K562 (cell line): ENCODE measurements at regions not wholly inside any gene's neighbourhood (a gene's known extent, or its start where the extent isn't known, plus 50 kb on each side); places are given as distances from the start of the nearest gene placed in this dataset.

Experiments used
- ATAC-seq: fragments of 200-7000 bp; cut with Tn5 transposase; 3 replicates; pipeline ENCODE4 v1.9.1; 2020; ENCODE audit warnings: moderate library complexity
- BruUV-seq: library from RNA; stranded (reverse); fragments of 400-500 nt; replicated peaks from 2 replicates; lab custom pipeline; 2021; lab: Mats Ljungman, UMichigan
- CTCF ChIA-PET: fragments of 300-600 bp; formaldehyde crosslinking; extraction: SDS; loops from one replicate; lab custom pipeline; 2021; ENCODE audit warnings: low intra/inter-chr PET ratio; lab: Yijun Ruan, JAX
- POLR2A ChIA-PET: fragments of 300-600, 350-650 bp; sonication (Branson Sonifier 250); formaldehyde crosslinking; extraction: SDS; loops from one replicate; lab custom pipeline; 2021; ENCODE audit warnings: antibody characterized with exemption, inconsistent platforms; lab: Yijun Ruan, JAX
- DNase-seq, 4 experiments: peaks; one replicate each; pipeline versions ENCODE4 v3.0.0 to v3.0.0-alpha.2; 2011 to 2018; ENCODE audit warnings: low spot score in 3 of 4, mixed read lengths in 3 of 4; ENCODE audit errors: extremely low read depth in 1 of 4
- FAIRE-seq: peaks from 2 replicates; lab custom pipeline; 2011; peaks lifted over from hg19 to GRCh38; lab: Jason Lieb, UNC
- H2AFZ ChIP-seq: 2 replicates; pipeline ENCODE4 v1.6.0; 2011; ENCODE audit warnings: low read depth, low read length, control low read depth, inconsistent platforms
- H3K27ac ChIP-seq: fragments of 200-600 bp; 3 replicates; pipeline ENCODE4 v1.8.0; 2011; ENCODE audit warnings: low read depth, mild to moderate bottlenecking, control low read depth, inconsistent platforms, low read length, moderate library complexity, mixed read lengths; ENCODE audit errors: extremely low read depth
- H3K27me3 ChIP-seq, 2 experiments: fragments of 300-600 bp in 1 of 2; 2 replicates in 1 of 2; 3 replicates in 1 of 2; pipeline versions ENCODE4 v1.6.0 to v1.8.0; 2011; ENCODE audit warnings: inconsistent platforms in 2 of 2, low read length in 2 of 2, mild to moderate bottlenecking in 1 of 2, mixed read lengths in 1 of 2, moderate library complexity in 1 of 2; ENCODE audit not compliant: control insufficient read depth in 2 of 2, insufficient read depth in 2 of 2
- H3K36me3 ChIP-seq: fragments of 300-600 bp; 3 replicates; pipeline ENCODE4 v1.8.0; 2011; ENCODE audit warnings: mild to moderate bottlenecking, low read length, inconsistent platforms; ENCODE audit not compliant: control insufficient read depth, insufficient read depth
- H3K4me1 ChIP-seq, 2 experiments: fragments of 200-600 bp in 1 of 2; replicated peaks in 1 of 2; 2 replicates in 1 of 2; 3 replicates in 1 of 2; pipeline versions ENCODE4 v1.5.1 to v1.8.0; 2011; ENCODE audit warnings: inconsistent platforms in 2 of 2, low read length in 2 of 2, mild to moderate bottlenecking in 1 of 2, mixed read lengths in 1 of 2, moderate library complexity in 1 of 2; ENCODE audit not compliant: control insufficient read depth in 2 of 2, insufficient read depth in 2 of 2
- H3K4me2 ChIP-seq: 2 replicates; pipeline ENCODE4 v1.6.1; 2011; ENCODE audit warnings: low read length, control low read depth, inconsistent platforms, mixed read lengths; ENCODE audit not compliant: insufficient read depth
- H3K4me3 ChIP-seq: fragments of 200-600 bp; sonication (generic), shearing (Covaris generic); 2 replicates; pipeline ENCODE4 v1.5.1; 2016; ENCODE audit warnings: control low read depth, inconsistent platforms
- H3K79me2 ChIP-seq: fragments of 200-600 bp; 3 replicates; pipeline ENCODE4 v1.8.0; 2011; ENCODE audit warnings: low read length, inconsistent platforms; ENCODE audit not compliant: control insufficient read depth, insufficient read depth
- H3K9ac ChIP-seq, 2 experiments: 2 replicates each; pipeline versions ENCODE4 v1.6.0 to v1.6.1; 2011; ENCODE audit warnings: low read depth in 2 of 2, low read length in 2 of 2, control low read depth in 1 of 2, inconsistent platforms in 1 of 2, mild to moderate bottlenecking in 1 of 2, mixed read lengths in 1 of 2; ENCODE audit not compliant: insufficient read depth in 1 of 2
- H3K9me1 ChIP-seq: one replicate; pipeline ENCODE4 v1.6.0; 2011; ENCODE audit warnings: inconsistent platforms, mild to moderate bottlenecking, low read length, moderate library complexity; ENCODE audit not compliant: control insufficient read depth, insufficient read depth
- H3K9me3 ChIP-seq: replicated peaks from 2 replicates; pipeline ENCODE4 v1.5.1; 2011; ENCODE audit warnings: low read depth, low read length, inconsistent platforms; ENCODE audit not compliant: control insufficient read depth, insufficient read depth
- H4K20me1 ChIP-seq: replicated peaks from 2 replicates; pipeline ENCODE4 v1.6.1; 2011; ENCODE audit warnings: low read length, inconsistent platforms, mixed read lengths; ENCODE audit not compliant: control insufficient read depth, insufficient read depth
- ARID1B ChIP-seq: fragments of 450-650 bp; IDR thresholded peaks from 2 replicates; pipeline ENCODE4 v1.6.1; 2016; ENCODE audit warnings: antibody characterized with exemption, mild to moderate bottlenecking, inconsistent platforms
- CCAR2 ChIP-seq: fragments of 200-400 bp; formaldehyde crosslinking; IDR thresholded peaks from 2 replicates; pipeline ENCODE4 v1.6.1; 2017; ENCODE audit warnings: mild to moderate bottlenecking, low read depth, low read length
- CLOCK ChIP-seq: fragments of 250-450 bp; sonication (Bioruptor Pico); IDR thresholded peaks from 2 replicates; pipeline ENCODE4 v1.4.0; 2020; ENCODE audit warnings: mild to moderate bottlenecking, moderate library complexity, borderline replicate concordance
- ILK ChIP-seq: fragments of 450-650 bp; IDR thresholded peaks from 2 replicates; pipeline ENCODE4 v1.6.1; 2016; ENCODE audit warnings: missing genetic modification characterization, low read depth, mild to moderate bottlenecking, missing compliant biosample characterization, moderate library complexity, borderline replicate concordance
- MTA3 ChIP-seq: fragments of 450-650 bp; formaldehyde crosslinking; IDR thresholded peaks from 2 replicates; pipeline ENCODE4 v1.6.1; 2017; ENCODE audit warnings: mild to moderate bottlenecking, borderline replicate concordance
- MTF1 ChIP-seq: fragments of 250-450 bp; sonication (Bioruptor Pico); IDR thresholded peaks from 2 replicates; pipeline ENCODE4 v1.9.0; 2021; ENCODE audit warnings: moderate library complexity, mild to moderate bottlenecking, inconsistent platforms, borderline replicate concordance
- NR1H2 ChIP-seq: sonication (generic); formaldehyde crosslinking; IDR thresholded peaks from 2 replicates; pipeline ENCODE4 v1.4.0; 2020; ENCODE audit warnings: mild to moderate bottlenecking, missing genetic modification reagents
- RAD51 ChIP-seq: fragments of 450-650 bp; IDR thresholded peaks from 2 replicates; pipeline ENCODE4 v1.7.1; 2016; ENCODE audit warnings: low read depth, mild to moderate bottlenecking, borderline replicate concordance
- SAFB2 ChIP-seq: fragments of 200-400 bp; formaldehyde crosslinking; IDR thresholded peaks from 2 replicates; pipeline ENCODE4 v1.6.1; 2018; ENCODE audit warnings: borderline replicate concordance, low read length, low read depth, moderate library complexity; ENCODE audit not compliant: severe bottlenecking
- U2AF2 ChIP-seq: fragments of 200-400 bp; formaldehyde crosslinking; optimal IDR thresholded peaks from 2 replicates; pipeline ENCODE3; 2017; ENCODE audit warnings: low read depth, mild to moderate bottlenecking, low read length
- ZBTB11 ChIP-seq, 3 experiments: fragments of 200-800 bp in 1 of 3; fragments of 250-450 bp in 1 of 3; fragments of 450-650 bp in 1 of 3; sonication (Bioruptor Pico) in 1 of 3; sonication (Bioruptor generic) in 1 of 3; formaldehyde crosslinking in 1 of 3; IDR thresholded peaks; 2 replicates each; pipeline versions ENCODE4 v1.6.1 to v1.8.0; 2016 to 2022; ENCODE audit warnings: mild to moderate bottlenecking in 2 of 3, missing genetic modification characterization in 2 of 3, missing compliant biosample characterization in 1 of 3, moderate library complexity in 1 of 3
- ZNF316 ChIP-seq: fragments of 450-650 bp; IDR thresholded peaks from 2 replicates; pipeline ENCODE4 v1.6.1; 2016
- ZNF395 ChIP-seq: fragments of 200-800 bp; sonication (Bioruptor generic); IDR thresholded peaks from 2 replicates; pipeline ENCODE4 v1.6.1; 2017; ENCODE audit warnings: missing genetic modification characterization, missing compliant biosample characterization
- ZNF668 ChIP-seq: fragments of 250-450 bp; sonication (Bioruptor Pico); IDR thresholded peaks from 2 replicates; pipeline ENCODE4 v1.8.0; 2022; ENCODE audit warnings: mild to moderate bottlenecking, inconsistent platforms
- WGBS: fragments of 100-300 bp; shearing (Covaris generic); methylation state at CpG from one replicate; pipeline ENCODE4 v1.1.6; 2016; ENCODE audit warnings: low coverage, mixed read lengths; ENCODE audit not compliant: insufficient coverage; ENCODE audit errors: missing lambda C conversion rate; 5-methylcytosine and 5-hydroxymethylcytosine counted together
- in situ Hi-C: fragments of 300-500 bp; cut with MboI; formaldehyde crosslinking; loops from 4 replicates; pipeline ENCODE4 v1.15.0; 2018; ENCODE audit warnings: inconsistent platforms, mixed read lengths
- intact Hi-C: fragments of 100-400 bp; cut with micrococcal nuclease; formaldehyde crosslinking; loops from 2 replicates; pipeline ENCODE4 v1.14.2; 2022

- TF ChIP-seq CCAR2 = no peak
- no peak for TF ChIP-seq ZNF316
- TF ChIP-seq, all 486 proteins: peak for 0
Observed at GRCh38 chr6:138596126-138596525, 96.8 kb upstream of the NHSL1 start (continued).

GRCh38 chr6:138596591-138596990 is 97.3 kb upstream of the NHSL1 start:
- intact Hi-C loops = no loop called here
- Histone ChIP-seq H3K9ac (no peak overlapping the region), H3K9me3 (no peaks in the 10 kb centered on the region), H3K79me2 (no peaks in the 10 kb centered on the region), H3K4me3 (no peak overlapping the region), H4K20me1 (no peaks in the 10 kb centered on the region), H3K27me3 (peaks cover 16 to 33% of the 10 kb centered on the region in 2 experiments), H3K4me2 (no peak overlapping the region), H3K27ac (no peak overlapping the region), H3K36me3 (no peaks in the 10 kb centered on the region), H3K4me1 (no peaks in the 10 kb centered on the region), H2AFZ (no peak overlapping the region), H3K9me1 (no peaks in the 10 kb centered on the region)
- DNase-seq = no peak
- in situ Hi-C loops = no loop called here
- no peak for ATAC-seq
- CTCF ChIA-PET = no interaction called here
- WGBS = 1% methylated on average over 11 of the region's 11 CpGs
- POLR2A ChIA-PET = no interaction called here
- no TSS peak for BruUV-seq
- no peak for FAIRE-seq
- TF ChIP-seq ARID1B (no peak), U2AF2 (no peak), ILK (no peak), MTA3 (no peak), RAD51 (no peak), CLOCK (CRISPR knock-in tag) (no peak), ZBTB11 (CRISPR knock-in tag; IDR thresholded peaks at IDR 0.05) (no peak), NR1H2 (CRISPR knock-in tag) (no peak), SAFB2 (no peak), ZNF668 (CRISPR knock-in tag) (no peak), ZNF395 (CRISPR knock-in tag) (no peak), MTF1 (CRISPR knock-in tag) (no peak)
